ENCODE measurements at regions not wholly inside any gene's neighbourhood (a gene's known extent, or its start where the extent isn't known, plus 50 kb on each side); places are given as distances from the start of the nearest gene placed in this dataset.
"Not testable (repeated sequence)": the region's sequence is repeated elsewhere in the genome, so short reads cannot be mapped to it uniquely, and the experiment has no call there.

- not testable (repeated sequence) for DNase-seq
Measured at GRCh38 chr1:273772-274171, 177.7 kb downstream of the OR4F29 start.

DNA sequence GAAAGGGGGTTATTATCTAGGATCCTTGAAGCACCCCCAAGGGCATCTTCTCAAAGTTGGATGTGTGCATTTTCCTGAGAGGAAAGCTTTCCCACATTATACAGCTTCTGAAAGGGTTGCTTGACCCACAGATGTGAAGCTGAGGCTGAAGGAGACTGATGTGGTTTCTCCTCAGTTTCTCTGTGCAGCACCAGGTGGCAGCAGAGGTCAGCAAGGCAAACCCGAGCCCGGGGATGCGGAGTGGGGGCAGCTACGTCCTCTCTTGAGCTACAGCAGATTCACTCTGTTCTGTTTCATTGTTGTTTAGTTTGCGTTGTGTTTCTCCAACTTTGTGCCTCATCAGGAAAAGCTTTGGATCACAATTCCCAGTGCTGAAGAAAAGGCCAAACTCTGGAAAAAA is 183.7 kb downstream of the OR4F29 start:
- DNase-seq = peak; percentile 65

Measured in CD4-positive, alpha-beta T cell treated with Interleukin-21 for 1 hour (primary cell).